OCI-LY1 (cell line): ENCODE measurements at regions not wholly inside any gene's neighbourhood (a gene's known extent, or its start where the extent isn't known, plus 50 kb on each side); places are given as distances from the start of the nearest gene placed in this dataset.

ENCODE experiments used
- H2AFZ ChIP-seq: fragments of 200-600 bp; sonication (generic), shearing (Covaris generic); 2 replicates; pipeline ENCODE4 v1.6.0; 2014; ENCODE audit warnings: antibody characterized with exemption, mild to moderate bottlenecking, low read length
- H3F3A ChIP-seq: fragments of 200-600 bp; sonication (generic), shearing (Covaris generic); 2 replicates; pipeline ENCODE4 v1.6.0; 2014; ENCODE audit warnings: mild to moderate bottlenecking, antibody characterized with exemption, low read length, moderate library complexity; ENCODE audit not compliant: insufficient read depth
- H3K27ac ChIP-seq: fragments of 200-600 bp; sonication (generic); 2 replicates; pipeline ENCODE4 v1.5.1; 2014; ENCODE audit warnings: low read length, mixed run types, mild to moderate bottlenecking, low read depth; ENCODE audit not compliant: poor library complexity, severe bottlenecking
- H3K27me3 ChIP-seq: fragments of 200-600 bp; sonication (generic); 2 replicates; pipeline ENCODE4 v1.6.0; 2014; ENCODE audit warnings: antibody characterized with exemption, mild to moderate bottlenecking, low read length, moderate library complexity; ENCODE audit not compliant: insufficient read depth
- H3K36me3 ChIP-seq: fragments of 200-600 bp; sonication (generic); 2 replicates; pipeline ENCODE4 v1.6.1; 2014; ENCODE audit warnings: mild to moderate bottlenecking, antibody characterized with exemption, low read length, moderate library complexity, mixed read lengths; ENCODE audit not compliant: insufficient read depth
- H3K4me1 ChIP-seq: fragments of 200-600 bp; sonication (generic); 2 replicates; pipeline ENCODE4 v1.5.1; 2014; ENCODE audit warnings: mild to moderate bottlenecking, low read length, moderate library complexity; ENCODE audit not compliant: insufficient read depth, severe bottlenecking
- H3K4me2 ChIP-seq: fragments of 200-600 bp; sonication (generic), shearing (Covaris generic); 2 replicates; pipeline ENCODE4 v1.6.1; 2014; ENCODE audit warnings: low read length
- H3K4me3 ChIP-seq: fragments of 200-600 bp; sonication (generic); 2 replicates; pipeline ENCODE4 v1.5.1; 2014; ENCODE audit warnings: low read length, low read depth, mild to moderate bottlenecking, mixed read lengths; ENCODE audit not compliant: poor library complexity, severe bottlenecking
- H3K79me2 ChIP-seq: fragments of 200-600 bp; shearing (Covaris generic); 2 replicates; pipeline ENCODE4 v1.6.1; 2016; ENCODE audit warnings: mixed run types, low read length, mixed read lengths; ENCODE audit not compliant: insufficient read depth
- H3K9ac ChIP-seq: fragments of 200-600 bp; sonication (generic), shearing (Covaris generic); 2 replicates; pipeline ENCODE4 v1.6.1; 2014; ENCODE audit warnings: mild to moderate bottlenecking, low read length, mixed read lengths
- H3K9me2 ChIP-seq: fragments of 200-600 bp; sonication (generic), shearing (Covaris generic); 2 replicates; pipeline ENCODE4 v1.6.1; 2014; ENCODE audit warnings: low read depth, mild to moderate bottlenecking, low read length, mixed read lengths
- H3K9me3 ChIP-seq: fragments of 200-600 bp; shearing (Covaris generic); 2 replicates; pipeline ENCODE4 v1.6.1; 2014; ENCODE audit warnings: low read length, mixed read lengths
- H4K20me1 ChIP-seq: fragments of 200-600 bp; sonication (generic), shearing (Covaris generic); 2 replicates; pipeline ENCODE4 v1.6.0; 2016; ENCODE audit warnings: mild to moderate bottlenecking, low read length; ENCODE audit not compliant: insufficient read depth
- EZH2 ChIP-seq: fragments of 200-600 bp; sonication (generic), shearing (Covaris generic); IDR thresholded peaks from 2 replicates; pipeline ENCODE4 v1.8.0; 2017; ENCODE audit warnings: borderline replicate concordance, mixed run types, mild to moderate bottlenecking, antibody characterized with exemption, low read length, moderate library complexity, mixed read lengths
- TF ChIP-seq, protein P1 (sequence below): fragments of 200-600 bp; sonication (generic), shearing (Covaris generic); IDR thresholded peaks from 2 replicates; pipeline ENCODE4 v1.5.1; 2017; ENCODE audit warnings: mild to moderate bottlenecking, antibody characterized with exemption, low read length, moderate library complexity, mixed read lengths

DNA sequence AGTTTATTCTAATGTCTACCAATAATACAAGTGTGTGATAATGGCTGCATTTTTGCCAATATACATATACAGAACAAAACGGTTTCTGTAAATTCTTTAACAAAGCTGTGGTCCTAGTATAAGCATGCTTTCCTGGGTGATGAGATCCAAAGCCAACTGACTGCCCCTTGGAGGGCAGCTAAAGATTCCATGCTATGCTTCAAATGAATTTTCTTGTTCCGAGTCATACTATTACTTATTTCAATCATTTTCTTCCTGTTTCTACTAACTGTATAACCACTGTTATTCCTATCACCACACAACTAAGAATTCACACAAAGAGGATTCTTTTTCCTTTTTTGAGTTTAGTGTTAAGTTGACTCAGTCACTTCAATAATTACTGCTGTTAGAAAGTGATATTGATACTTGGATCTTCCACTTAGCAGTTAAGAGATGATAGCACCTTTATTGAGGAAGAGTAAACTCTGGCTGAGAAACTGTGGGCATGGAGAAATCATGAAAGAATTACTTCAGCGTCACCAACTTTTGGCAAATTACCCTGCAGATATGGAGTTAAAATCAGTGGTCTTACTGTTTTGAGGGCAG, 197.5 kb downstream of the ARL4A start:
- Histone ChIP-seq H4K20me1 (no peaks in the 10 kb centered on the region), H3K4me1 (no peaks in the 10 kb centered on the region), H3K9ac (no peak overlapping the region), H3K36me3 (no peaks in the 10 kb centered on the region), H3K9me3 (no peaks in the 10 kb centered on the region), H3K79me2 (no peaks in the 10 kb centered on the region), H3K27ac (no peak overlapping the region), H3F3A (no peaks in the 10 kb centered on the region), H3K4me2 (no peak overlapping the region), H3K27me3 (no peaks in the 10 kb centered on the region), H2AFZ (no peak overlapping the region), H3K4me3 (no peak overlapping the region), H3K9me2 (no peaks in the 10 kb centered on the region)
- TF ChIP-seq EZH2: no peak
- TF ChIP-seq, protein P1, sequence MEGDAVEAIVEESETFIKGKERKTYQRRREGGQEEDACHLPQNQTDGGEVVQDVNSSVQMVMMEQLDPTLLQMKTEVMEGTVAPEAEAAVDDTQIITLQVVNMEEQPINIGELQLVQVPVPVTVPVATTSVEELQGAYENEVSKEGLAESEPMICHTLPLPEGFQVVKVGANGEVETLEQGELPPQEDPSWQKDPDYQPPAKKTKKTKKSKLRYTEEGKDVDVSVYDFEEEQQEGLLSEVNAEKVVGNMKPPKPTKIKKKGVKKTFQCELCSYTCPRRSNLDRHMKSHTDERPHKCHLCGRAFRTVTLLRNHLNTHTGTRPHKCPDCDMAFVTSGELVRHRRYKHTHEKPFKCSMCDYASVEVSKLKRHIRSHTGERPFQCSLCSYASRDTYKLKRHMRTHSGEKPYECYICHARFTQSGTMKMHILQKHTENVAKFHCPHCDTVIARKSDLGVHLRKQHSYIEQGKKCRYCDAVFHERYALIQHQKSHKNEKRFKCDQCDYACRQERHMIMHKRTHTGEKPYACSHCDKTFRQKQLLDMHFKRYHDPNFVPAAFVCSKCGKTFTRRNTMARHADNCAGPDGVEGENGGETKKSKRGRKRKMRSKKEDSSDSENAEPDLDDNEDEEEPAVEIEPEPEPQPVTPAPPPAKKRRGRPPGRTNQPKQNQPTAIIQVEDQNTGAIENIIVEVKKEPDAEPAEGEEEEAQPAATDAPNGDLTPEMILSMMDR: no peak

DNA sequence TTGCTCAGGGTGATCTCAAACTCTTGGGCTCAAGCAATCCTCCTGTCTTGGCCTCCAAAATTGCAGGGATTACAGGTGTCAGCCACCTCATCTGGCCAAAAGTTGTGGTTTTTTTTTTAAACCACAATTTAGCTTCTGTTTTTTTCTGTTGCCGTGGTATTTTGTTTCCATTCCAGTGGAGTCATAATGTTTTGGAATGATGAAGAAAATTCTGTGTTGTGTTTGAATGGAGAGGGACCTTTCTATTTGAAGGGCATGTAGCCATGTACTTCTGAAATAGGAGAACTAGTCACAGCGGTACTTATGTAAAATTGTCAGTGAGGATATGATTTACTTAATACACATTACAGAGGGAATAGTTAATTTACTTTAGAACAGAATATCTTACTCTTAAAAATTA, 201.3 kb downstream of the ARL4A start:
- Histone ChIP-seq H3K79me2 (no peaks in the 10 kb centered on the region), H3K4me2 (no peak overlapping the region), H3K9ac (no peak overlapping the region), H2AFZ (no peak overlapping the region), H3K27me3 (no peaks in the 10 kb centered on the region), H3K9me2 (no peaks in the 10 kb centered on the region), H3F3A (no peaks in the 10 kb centered on the region), H3K27ac (no peak overlapping the region), H4K20me1 (no peaks in the 10 kb centered on the region), H3K36me3 (no peaks in the 10 kb centered on the region), H3K9me3 (no peaks in the 10 kb centered on the region), H3K4me3 (no peak overlapping the region), H3K4me1 (no peaks in the 10 kb centered on the region)
- TF ChIP-seq, protein P1: no peak

DNA sequence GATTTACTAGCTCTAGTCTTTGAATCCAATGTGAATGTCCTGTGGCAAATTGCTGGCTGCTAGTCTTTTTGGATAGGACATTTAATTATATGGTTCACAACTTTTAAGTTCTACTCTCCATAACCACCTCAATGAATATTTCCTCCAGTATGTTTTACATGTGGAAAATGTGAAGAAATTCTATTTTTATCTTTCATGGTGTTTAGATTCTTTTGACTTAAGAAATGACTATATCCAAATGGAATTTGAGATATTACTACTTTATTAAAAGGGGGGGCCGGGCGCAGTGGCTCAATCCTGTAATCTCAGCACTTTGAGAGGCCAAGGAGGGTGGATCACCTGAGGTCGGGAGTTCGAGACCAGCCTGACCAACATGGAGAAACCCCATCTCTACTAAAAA, 202.0 kb downstream of the ARL4A start:
- Histone ChIP-seq H3K27ac (no peak overlapping the region), H3K27me3 (no peaks in the 10 kb centered on the region), H3K9me2 (no peaks in the 10 kb centered on the region), H4K20me1 (no peaks in the 10 kb centered on the region), H3K9me3 (no peaks in the 10 kb centered on the region), H3F3A (no peaks in the 10 kb centered on the region), H3K9ac (no peak overlapping the region), H3K79me2 (no peaks in the 10 kb centered on the region), H3K4me1 (no peaks in the 10 kb centered on the region), H3K4me3 (no peak overlapping the region), H2AFZ (no peak overlapping the region), H3K36me3 (no peaks in the 10 kb centered on the region), H3K4me2 (no peak overlapping the region)
- no peak for TF ChIP-seq EZH2
- TF ChIP-seq, protein P1: no peak
